ENCODE measurements at regions not wholly inside any gene's neighbourhood (a gene's known extent, or its start where the extent isn't known, plus 50 kb on each side); places are given as distances from the start of the nearest gene placed in this dataset.

- peaks cover 6% of the 10 kb centered on the region; the same call in 1 of the 2 replicates for H3K9me3 ChIP-seq
- no peak for DNase-seq
- peaks cover 19% of the 10 kb centered on the region for H3K4me1 ChIP-seq
- no peaks in the 10 kb centered on the region for H3K27me3 ChIP-seq
- no peak overlapping the region for H3K4me3 ChIP-seq (ENCODE audit: low read depth, low read length)
- TF ChIP-seq CTCF (IDR thresholded peaks at IDR 0.05; ENCODE audit: low read depth, low read length): no peak
- no peaks in the 10 kb centered on the region for H3K36me3 ChIP-seq
Observed at GRCh38 chr7:138254444-138254843, 178.2 kb downstream of the AKR1D1 start.

- no peaks in the 10 kb centered on the region for H3K36me3 ChIP-seq
- TF ChIP-seq CTCF (IDR thresholded peaks at IDR 0.05; ENCODE audit: low read depth, low read length): no peak
- H3K9me3 ChIP-seq: peaks cover 10% of the 10 kb centered on the region
- DNase-seq: peak; percentile 68
- H3K27me3 ChIP-seq: no peaks in the 10 kb centered on the region
- 0 out of 2 replicates have a peak overlapping the region, but pooled peaks have one; percentile 21 for H3K4me3 ChIP-seq (ENCODE audit: low read depth, low read length)
- H3K4me1 ChIP-seq: peaks cover 12% of the 10 kb centered on the region
Observed at GRCh38 chr7:138257459-138258196, 181.4 kb downstream of the AKR1D1 start.

GRCh38 chr7:138258197-138258559 is 181.9 kb downstream of the AKR1D1 start:
- Histone ChIP-seq H3K9me3 (peaks cover 10% of the 10 kb centered on the region), H3K4me1 (peaks cover 12% of the 10 kb centered on the region), H3K36me3 (no peaks in the 10 kb centered on the region), H3K27me3 (no peaks in the 10 kb centered on the region), H3K4me3 (ENCODE audit: low read depth, low read length) (no peak overlapping the region)
- peak; percentile 65 for DNase-seq
- no peak for TF ChIP-seq CTCF (IDR thresholded peaks at IDR 0.05; ENCODE audit: low read depth, low read length)

- no peak for TF ChIP-seq CTCF (IDR thresholded peaks at IDR 0.05; ENCODE audit: low read depth, low read length)
- no peak for DNase-seq
- Histone ChIP-seq H3K36me3 (no peaks in the 10 kb centered on the region), H3K27me3 (no peaks in the 10 kb centered on the region), H3K4me1 (peaks cover 12% of the 10 kb centered on the region), H3K9me3 (peaks cover 5% of the 10 kb centered on the region; the same call in 1 of the 2 replicates), H3K4me3 (ENCODE audit: low read depth, low read length) (no peak overlapping the region)
Observed at GRCh38 chr7:138259675-138260074, 183.4 kb downstream of the AKR1D1 start.

- H3K4me3 ChIP-seq (ENCODE audit: low read depth, low read length): no peak overlapping the region
- TF ChIP-seq CTCF (IDR thresholded peaks at IDR 0.05; ENCODE audit: low read depth, low read length): no peak
- no peak for DNase-seq
Observed at GRCh38 chr7:138267934-138268333, 191.7 kb downstream of the AKR1D1 start.

GRCh38 chr7:138276891-138277290 is 183.2 kb upstream of the TRIM24 start:
- no peak for DNase-seq
- TF ChIP-seq CTCF (IDR thresholded peaks at IDR 0.05; ENCODE audit: low read depth, low read length): no peak
- H3K27me3 ChIP-seq: no peaks in the 10 kb centered on the region
- H3K4me1 ChIP-seq: no peaks in the 10 kb centered on the region
- no peak overlapping the region for H3K4me3 ChIP-seq (ENCODE audit: low read depth, low read length)
- no peaks in the 10 kb centered on the region; the same call in 1 of the 2 replicates for H3K9me3 ChIP-seq
- H3K36me3 ChIP-seq: no peaks in the 10 kb centered on the region

More at GRCh38 chr7:138267934-138268333, 191.7 kb downstream of the AKR1D1 start:
- Histone ChIP-seq H3K9me3 (no peaks in the 10 kb centered on the region), H3K4me1 (no peaks in the 10 kb centered on the region), H3K36me3 (no peaks in the 10 kb centered on the region), H3K27me3 (no peaks in the 10 kb centered on the region)
